ENCODE measurements at regions not wholly inside any gene's neighbourhood (a gene's known extent, or its start where the extent isn't known, plus 50 kb on each side); places are given as distances from the start of the nearest gene placed in this dataset.

DNA sequence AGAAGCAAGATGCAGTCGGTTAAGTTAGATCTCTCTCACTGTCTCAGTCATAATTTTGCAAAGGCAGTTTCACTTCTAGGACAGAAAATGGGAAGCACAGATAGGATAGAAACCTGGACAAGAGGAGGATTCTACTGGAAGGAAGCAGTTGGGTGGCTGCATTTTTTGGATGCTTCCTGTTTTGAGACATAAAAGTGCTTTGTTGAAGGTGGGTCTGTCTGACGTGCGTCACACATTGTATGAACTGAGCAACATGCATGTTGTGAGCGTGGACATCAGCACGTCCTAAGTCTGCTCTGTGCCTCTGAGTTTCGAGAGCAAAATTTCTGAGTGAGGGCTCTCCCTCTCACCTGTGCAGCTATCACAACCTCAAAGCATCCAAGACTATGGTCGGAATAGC is 68.7 kb upstream of the SNX9 start (continued):
- TF ChIP-seq TEAD4 (IDR thresholded peaks at IDR 0.05; ENCODE audit: borderline replicate concordance, insufficient read depth) (no peak), FOXM1 (IDR thresholded peaks at IDR 0.05; ENCODE audit: low read depth) (no peak), NRF1 (IDR thresholded peaks at IDR 0.05; ENCODE audit: low read depth, low read length) (no peak), JUND (IDR thresholded peaks at IDR 0.05) (no peak), ELF1 (IDR thresholded peaks at IDR 0.05) (no peak), RXRA (IDR thresholded peaks at IDR 0.05; ENCODE audit: borderline replicate concordance, low read depth) (no peak), GATA2 (CRISPR knock-in tag; IDR thresholded peaks at IDR 0.05) (no peak), PBX3 (IDR thresholded peaks at IDR 0.05) (no peak), MEF2A (IDR thresholded peaks at IDR 0.05; ENCODE audit: borderline replicate concordance, low read depth) (no peak), EZH2phosphoT487 (IDR thresholded peaks at IDR 0.05; ENCODE audit: borderline replicate concordance, low read depth) (no peak), FOSL2 (IDR thresholded peaks at IDR 0.05; ENCODE audit: borderline replicate concordance, low read depth) (no peak), RCOR1 (IDR thresholded peaks at IDR 0.05; ENCODE audit: low read length) (no peak), TCF12 (IDR thresholded peaks at IDR 0.05) (no peak)
- TF ChIP-seq, protein P1, sequence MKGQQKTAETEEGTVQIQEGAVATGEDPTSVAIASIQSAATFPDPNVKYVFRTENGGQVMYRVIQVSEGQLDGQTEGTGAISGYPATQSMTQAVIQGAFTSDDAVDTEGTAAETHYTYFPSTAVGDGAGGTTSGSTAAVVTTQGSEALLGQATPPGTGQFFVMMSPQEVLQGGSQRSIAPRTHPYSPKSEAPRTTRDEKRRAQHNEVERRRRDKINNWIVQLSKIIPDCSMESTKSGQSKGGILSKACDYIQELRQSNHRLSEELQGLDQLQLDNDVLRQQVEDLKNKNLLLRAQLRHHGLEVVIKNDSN (IDR thresholded peaks at IDR 0.05; ENCODE audit: borderline replicate concordance, low read depth) = no peak

DNA sequence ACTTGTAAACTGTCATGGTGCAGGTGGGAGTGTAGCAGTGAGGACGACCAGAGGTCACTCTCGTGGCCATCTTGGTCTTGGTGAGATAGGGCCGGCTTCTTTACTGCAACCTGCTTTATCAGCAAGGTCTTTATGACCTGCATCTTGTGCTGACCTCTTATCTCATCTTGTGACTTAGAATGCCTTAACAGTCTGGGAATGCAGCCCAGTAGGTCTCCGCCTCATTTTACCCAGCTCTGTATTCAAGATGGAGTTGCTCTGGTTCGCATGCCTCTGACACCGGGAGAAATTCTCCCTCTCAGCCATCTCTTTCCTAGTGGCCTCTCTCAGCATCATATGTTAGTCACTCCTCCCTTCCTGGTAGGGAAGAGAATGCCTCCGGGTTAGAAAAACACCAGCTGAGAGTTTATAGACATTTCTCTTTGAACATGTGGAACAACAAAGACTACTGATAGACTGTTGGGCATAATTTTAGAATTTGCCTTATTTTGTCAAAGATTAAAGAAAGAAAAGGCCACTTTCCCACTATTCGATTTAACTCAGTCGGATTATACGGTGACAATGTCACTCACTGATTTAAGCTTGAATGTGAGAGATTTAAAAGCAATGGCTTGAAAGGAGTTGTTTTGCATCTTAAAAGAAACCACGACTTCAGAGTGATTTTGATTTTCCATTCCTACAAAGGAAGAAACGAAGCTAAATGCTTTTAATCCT is 67.9 kb upstream of the SNX9 start:
- TF ChIP-seq, protein P1 (IDR thresholded peaks at IDR 0.05; ENCODE audit: borderline replicate concordance, low read depth) = no peak
- TF ChIP-seq FOXJ3 (CRISPR knock-in tag; IDR thresholded peaks at IDR 0.05) (no peak), REST (IDR thresholded peaks at IDR 0.05; ENCODE audit: low read depth, low read length) (no peak)
- no peaks in the 10 kb centered on the region for H3K79me2 ChIP-seq (ENCODE audit: insufficient read depth)
- no peaks in the 10 kb centered on the region for H4K20me1 ChIP-seq (ENCODE audit: insufficient read depth)
- H3K27ac ChIP-seq (ENCODE audit: low read depth in 2 of 2, low read length in 1 of 2) = no peak overlapping the region
- WGBS (ENCODE audit: low lambda C conversion rate) = 85% methylated on average over 12 of the region's 12 CpGs
- no peaks in the 10 kb centered on the region for H3K9me2 ChIP-seq
- H3K4me2 ChIP-seq = no peak overlapping the region
- no peaks in the 10 kb centered on the region for H3K27me3 ChIP-seq (ENCODE audit: insufficient read depth)
- no peak overlapping the region for H3K9ac ChIP-seq
- no peak for DNase-seq
- ChIA-PET CTCF (interaction anchor here (1.2 to 3.2 kb wide), 15 partner anchors 9 to 393 kb away, joined by 4 to 69 read pairs (median 9); no protein-coding TSS in a partner anchor), POLR2A (no interaction called here)
- H3F3A ChIP-seq (replicated peaks; ENCODE audit: insufficient read depth) = peaks cover 5% of the 10 kb centered on the region
- H3K4me1 ChIP-seq (ENCODE audit: control insufficient read depth in 1 of 2, insufficient read depth in 2 of 2, low read depth in 1 of 2, low read length in 1 of 2) = peaks cover 6% of the 10 kb centered on the region in 2 experiments; a peak in 2 of 4 replicates
- no peaks in the 10 kb centered on the region for H3K9me3 ChIP-seq
- no peak overlapping the region for H2AFZ ChIP-seq (ENCODE audit: low read depth)
- no peak overlapping the region for H3K4me3 ChIP-seq (ENCODE audit: low read depth in 2 of 2, low read length in 1 of 2)
- no peaks in the 10 kb centered on the region for H3K36me3 ChIP-seq (replicated peaks in 1 of 2; ENCODE audit: control insufficient read depth in 1 of 2, insufficient read depth in 2 of 2, low read length in 1 of 2)

All from SK-N-SH (cell line).